ENCODE measurements at regions not wholly inside any gene's neighbourhood (a gene's known extent, or its start where the extent isn't known, plus 50 kb on each side); places are given as distances from the start of the nearest gene placed in this dataset.

DNA sequence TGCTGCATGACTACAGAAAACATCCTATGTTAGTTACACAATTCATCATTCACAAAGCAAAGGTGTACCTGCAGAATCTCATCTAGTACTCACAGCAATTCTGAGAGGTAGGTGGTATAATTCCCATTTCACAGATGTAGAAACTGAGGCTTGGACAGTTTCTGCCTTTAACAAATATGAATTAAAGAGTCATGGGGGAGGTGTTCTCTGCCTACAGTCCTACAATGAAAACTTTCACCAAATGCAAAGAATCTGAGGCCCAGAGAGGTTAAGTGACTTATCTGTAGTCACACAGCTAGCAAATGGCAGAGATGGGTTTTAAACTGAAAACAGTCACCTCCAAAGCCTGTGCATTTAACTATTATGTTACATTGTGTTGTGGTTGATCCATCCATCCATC, 171.6 kb upstream of the WSCD2 start:
- intact Hi-C loops (cut with DNase I): no loop called here
- Histone ChIP-seq H3K36me3 (ENCODE audit: control insufficient read depth in 2 of 3, insufficient read depth in 3 of 3, low read length in 3 of 3) (no peaks in the 10 kb centered on the region), H3K27me3 (ENCODE audit: control insufficient read depth, insufficient read depth, low read length) (no peaks in the 10 kb centered on the region), H3K27ac (ENCODE audit: low read depth in 2 of 2, low read length in 2 of 2) (no peak overlapping the region), H3K9ac (ENCODE audit: low read length in 3 of 3) (no peak overlapping the region), H3K9me3 (ENCODE audit: control insufficient read depth in 2 of 3, insufficient read depth in 1 of 3, low read length in 3 of 3) (no peaks in the 10 kb centered on the region), H3K4me3 (ENCODE audit: low read length in 3 of 3) (no peak overlapping the region), H3K4me1 (ENCODE audit: control insufficient read depth in 2 of 3, insufficient read depth in 2 of 3, low read depth in 1 of 3, low read length in 3 of 3) (no peaks in the 10 kb centered on the region)
- no peak for DNase-seq
- FAIRE-seq: no peak
- TF ChIP-seq, protein P1, sequence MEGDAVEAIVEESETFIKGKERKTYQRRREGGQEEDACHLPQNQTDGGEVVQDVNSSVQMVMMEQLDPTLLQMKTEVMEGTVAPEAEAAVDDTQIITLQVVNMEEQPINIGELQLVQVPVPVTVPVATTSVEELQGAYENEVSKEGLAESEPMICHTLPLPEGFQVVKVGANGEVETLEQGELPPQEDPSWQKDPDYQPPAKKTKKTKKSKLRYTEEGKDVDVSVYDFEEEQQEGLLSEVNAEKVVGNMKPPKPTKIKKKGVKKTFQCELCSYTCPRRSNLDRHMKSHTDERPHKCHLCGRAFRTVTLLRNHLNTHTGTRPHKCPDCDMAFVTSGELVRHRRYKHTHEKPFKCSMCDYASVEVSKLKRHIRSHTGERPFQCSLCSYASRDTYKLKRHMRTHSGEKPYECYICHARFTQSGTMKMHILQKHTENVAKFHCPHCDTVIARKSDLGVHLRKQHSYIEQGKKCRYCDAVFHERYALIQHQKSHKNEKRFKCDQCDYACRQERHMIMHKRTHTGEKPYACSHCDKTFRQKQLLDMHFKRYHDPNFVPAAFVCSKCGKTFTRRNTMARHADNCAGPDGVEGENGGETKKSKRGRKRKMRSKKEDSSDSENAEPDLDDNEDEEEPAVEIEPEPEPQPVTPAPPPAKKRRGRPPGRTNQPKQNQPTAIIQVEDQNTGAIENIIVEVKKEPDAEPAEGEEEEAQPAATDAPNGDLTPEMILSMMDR (IDR thresholded peaks at IDR 0.05; ENCODE audit: borderline replicate concordance, extremely low read depth, insufficient read depth): no peak

DNA sequence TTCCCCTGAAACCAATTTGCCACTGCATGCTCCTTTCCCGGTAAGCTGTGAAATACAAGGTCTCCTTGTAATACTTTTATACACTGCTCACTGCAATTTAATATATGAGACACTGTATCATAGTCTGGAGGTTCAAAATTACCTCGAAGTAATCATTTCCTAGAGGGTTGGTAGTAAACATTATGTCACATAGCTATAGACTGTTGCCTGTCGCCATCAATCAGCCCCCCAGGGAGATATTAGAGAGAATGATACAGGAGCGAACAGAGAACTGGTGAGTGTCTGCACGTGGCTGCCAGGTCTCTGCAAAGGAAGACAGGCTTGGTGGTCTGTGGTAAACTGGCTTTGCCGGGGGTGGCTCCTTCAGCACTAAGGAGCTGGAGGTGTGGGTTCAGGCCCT, 165.5 kb upstream of the WSCD2 start:
- no peaks in the 10 kb centered on the region for H3K27me3 ChIP-seq (ENCODE audit: control insufficient read depth, insufficient read depth, low read length)
- H3K9me3 ChIP-seq (ENCODE audit: control insufficient read depth in 2 of 3, insufficient read depth in 1 of 3, low read length in 3 of 3): no peaks in the 10 kb centered on the region
- intact Hi-C loops (cut with DNase I): no loop called here
- H3K9ac ChIP-seq (ENCODE audit: low read length in 3 of 3): no peak overlapping the region
- TF ChIP-seq, protein P1 (IDR thresholded peaks at IDR 0.05; ENCODE audit: borderline replicate concordance, extremely low read depth, insufficient read depth): no peak
- DNase-seq: no peak
- H3K4me3 ChIP-seq (ENCODE audit: low read length in 3 of 3): no peak overlapping the region
- FAIRE-seq: no peak
- H3K36me3 ChIP-seq (ENCODE audit: control insufficient read depth in 2 of 3, insufficient read depth in 3 of 3, low read length in 3 of 3): no peaks in the 10 kb centered on the region
- H3K27ac ChIP-seq (ENCODE audit: low read depth in 2 of 2, low read length in 2 of 2): no peak overlapping the region
- H3K4me1 ChIP-seq (ENCODE audit: control insufficient read depth in 2 of 3, insufficient read depth in 2 of 3, low read depth in 1 of 3, low read length in 3 of 3): no peaks in the 10 kb centered on the region

DNA sequence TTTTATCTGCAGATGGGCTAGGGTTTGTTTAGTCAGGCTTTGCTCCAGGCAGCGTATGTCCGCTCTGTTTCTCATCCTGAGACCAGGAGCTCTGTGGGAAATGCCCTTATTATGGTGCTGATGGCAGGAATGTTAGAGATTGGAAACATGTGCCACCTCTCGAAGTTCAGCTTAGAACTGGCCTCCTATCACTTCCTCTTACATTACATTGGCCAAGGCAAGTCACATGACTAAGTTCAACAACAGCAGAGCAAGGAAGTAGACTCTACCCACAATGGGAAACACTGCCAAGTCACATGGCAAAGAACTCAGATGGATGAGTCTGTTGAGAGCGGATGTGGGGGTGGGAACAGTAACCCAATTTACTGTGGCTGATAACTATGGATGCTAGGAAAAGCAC, 161.9 kb upstream of the WSCD2 start:
- H3K9ac ChIP-seq (ENCODE audit: low read length in 3 of 3): no peak overlapping the region
- no peaks in the 10 kb centered on the region for H3K36me3 ChIP-seq (ENCODE audit: control insufficient read depth in 2 of 3, insufficient read depth in 3 of 3, low read length in 3 of 3)
- FAIRE-seq (no peak), DNase-seq (no peak)
- intact Hi-C loops (cut with DNase I): no loop called here
- no peaks in the 10 kb centered on the region for H3K27me3 ChIP-seq (ENCODE audit: control insufficient read depth, insufficient read depth, low read length)
- H3K27ac ChIP-seq (ENCODE audit: low read depth in 2 of 2, low read length in 2 of 2): no peak overlapping the region
- no peaks in the 10 kb centered on the region for H3K9me3 ChIP-seq (ENCODE audit: control insufficient read depth in 2 of 3, insufficient read depth in 1 of 3, low read length in 3 of 3)
- TF ChIP-seq, protein P1 (IDR thresholded peaks at IDR 0.05; ENCODE audit: borderline replicate concordance, extremely low read depth, insufficient read depth): no peak
- no peak overlapping the region for H3K4me3 ChIP-seq (ENCODE audit: low read length in 3 of 3)
- no peaks in the 10 kb centered on the region for H3K4me1 ChIP-seq (ENCODE audit: control insufficient read depth in 2 of 3, insufficient read depth in 2 of 3, low read depth in 1 of 3, low read length in 3 of 3)

DNA sequence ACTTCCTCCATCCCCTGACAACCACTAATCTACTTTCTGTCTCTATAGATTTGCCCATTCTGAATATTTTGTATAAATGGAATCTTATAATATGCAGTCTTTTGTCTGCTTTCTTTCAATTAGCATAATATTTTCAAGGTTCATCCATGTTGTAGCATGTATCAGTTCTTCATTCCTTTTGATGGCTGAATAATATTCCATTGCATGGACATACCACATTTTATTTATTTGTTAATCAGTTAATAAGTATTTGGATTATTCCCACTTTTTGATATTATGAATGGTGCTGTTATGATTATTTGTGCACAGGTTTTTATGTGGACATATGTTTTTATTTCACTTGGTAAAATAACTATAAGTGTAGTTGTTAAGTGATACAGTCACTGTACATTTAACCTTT, 155.1 kb upstream of the WSCD2 start:
- TF ChIP-seq, protein P1 (IDR thresholded peaks at IDR 0.05; ENCODE audit: borderline replicate concordance, extremely low read depth, insufficient read depth): no peak
- intact Hi-C loops (cut with DNase I): no loop called here
- Histone ChIP-seq H3K27me3 (ENCODE audit: control insufficient read depth, insufficient read depth, low read length) (no peaks in the 10 kb centered on the region), H3K9me3 (ENCODE audit: control insufficient read depth in 2 of 3, insufficient read depth in 1 of 3, low read length in 3 of 3) (peaks cover 0 to 12% (median 8%) of the 10 kb centered on the region in 3 donors), H3K9ac (ENCODE audit: low read length in 3 of 3) (no peak overlapping the region), H3K4me1 (ENCODE audit: control insufficient read depth in 2 of 3, insufficient read depth in 2 of 3, low read depth in 1 of 3, low read length in 3 of 3) (no peaks in the 10 kb centered on the region), H3K27ac (ENCODE audit: low read depth in 2 of 2, low read length in 2 of 2) (no peak overlapping the region), H3K36me3 (ENCODE audit: control insufficient read depth in 2 of 3, insufficient read depth in 3 of 3, low read length in 3 of 3) (no peaks in the 10 kb centered on the region), H3K4me3 (ENCODE audit: low read length in 3 of 3) (no peak overlapping the region)
- DNase-seq (no peak), FAIRE-seq (no peak)

Data from kidney (tissue), 13 donors.